Liver (tissue), 7 donors: ENCODE measurements at regions not wholly inside any gene's neighbourhood (a gene's known extent, or its start where the extent isn't known, plus 50 kb on each side); places are given as distances from the start of the nearest gene placed in this dataset.
"Not testable (repeated sequence)": the region's sequence is repeated elsewhere in the genome, so short reads cannot be mapped to it uniquely, and the experiment has no call there.

Experiments
- DNase-seq: peaks from one replicate; pipeline ENCODE4 v3.0.0-alpha.2; 2017; ENCODE audit warnings: low spot score
- H3K27ac ChIP-seq, 2 donors: one replicate each; pipeline ENCODE4 v1.7.0; 2013; ENCODE audit warnings: inconsistent platforms in 2 of 2, low read length in 2 of 2, control low read depth in 1 of 2, low read depth in 1 of 2, mild to moderate bottlenecking in 1 of 2
- H3K27me3 ChIP-seq, 4 donors: one replicate each; pipeline versions ENCODE4 v1.6.1 to v1.7.0; 2013; ENCODE audit warnings: low read length in 3 of 4, inconsistent platforms in 1 of 4, mild to moderate bottlenecking in 1 of 4, moderate library complexity in 1 of 4; ENCODE audit not compliant: control insufficient read depth in 4 of 4, insufficient read depth in 4 of 4
- H3K36me3 ChIP-seq, 4 donors: one replicate each; pipeline versions ENCODE4 v1.6.1 to v1.7.0; 2013; ENCODE audit warnings: low read length in 3 of 4, mild to moderate bottlenecking in 3 of 4, low read depth in 1 of 4, moderate library complexity in 1 of 4; ENCODE audit not compliant: control insufficient read depth in 4 of 4, insufficient read depth in 3 of 4
- H3K4me1 ChIP-seq, 4 donors: one replicate each; pipeline versions ENCODE4 v1.6.1 to v1.7.0; 2013; ENCODE audit warnings: low read length in 3 of 4, mild to moderate bottlenecking in 3 of 4, moderate library complexity in 1 of 4; ENCODE audit not compliant: control insufficient read depth in 4 of 4, insufficient read depth in 4 of 4
- H3K4me3 ChIP-seq, 3 donors: one replicate each; pipeline versions ENCODE4 v1.6.1 to v1.7.0; 2013; ENCODE audit warnings: low read length in 3 of 3, control low read depth in 1 of 3, low read depth in 1 of 3, mild to moderate bottlenecking in 1 of 3
- H3K9ac ChIP-seq, 2 donors: one replicate each; pipeline ENCODE4 v1.7.0; 2013; ENCODE audit warnings: low read length in 2 of 2, mild to moderate bottlenecking in 2 of 2, moderate library complexity in 2 of 2, control low read depth in 1 of 2, low read depth in 1 of 2
- H3K9me3 ChIP-seq, 4 donors: one replicate each; pipeline versions ENCODE4 v1.6.1 to v1.7.0; 2013; ENCODE audit warnings: low read length in 3 of 4; ENCODE audit not compliant: control insufficient read depth in 4 of 4
- FOXA1 ChIP-seq: IDR thresholded peaks from 2 replicates; pipeline ENCODE4 v1.6.1; 2016; ENCODE audit warnings: antibody characterized with exemption
- GABPA ChIP-seq, 2 donors: IDR thresholded peaks in 1 of 2; conservative IDR thresholded peaks in 1 of 2; 2 replicates each; pipeline ENCODE4 v1.6.1; 2016; ENCODE audit warnings: antibody characterized with exemption in 2 of 2, mild to moderate bottlenecking in 1 of 2, moderate library complexity in 1 of 2
- HNF4A ChIP-seq, 2 donors: conservative IDR thresholded peaks; 2 replicates each; pipeline ENCODE4 v1.6.1; 2016; ENCODE audit warnings: antibody characterized with exemption in 2 of 2, mild to moderate bottlenecking in 2 of 2
- JUND ChIP-seq, 2 donors: IDR thresholded peaks; 2 replicates each; pipeline ENCODE4 v1.6.1; 2016; ENCODE audit warnings: antibody characterized with exemption in 2 of 2
- MAX ChIP-seq: IDR thresholded peaks from 2 replicates; pipeline ENCODE4 v1.6.1; 2016; ENCODE audit warnings: antibody characterized with exemption
- NR2F2 ChIP-seq: IDR thresholded peaks from 2 replicates; pipeline ENCODE4 v1.6.1; 2016; ENCODE audit warnings: antibody characterized with exemption
- RAD21 ChIP-seq, 2 donors: IDR thresholded peaks; 2 replicates each; pipeline ENCODE4 v1.6.1; 2016; ENCODE audit warnings: antibody characterized with exemption in 2 of 2, mild to moderate bottlenecking in 2 of 2
- REST ChIP-seq: IDR thresholded peaks from 2 replicates; pipeline ENCODE4 v1.6.1; 2016; ENCODE audit warnings: antibody characterized with exemption, mild to moderate bottlenecking
- RXRA ChIP-seq, 2 donors: IDR thresholded peaks; 2 replicates each; pipeline ENCODE4 v1.6.1; 2017 to 2018; ENCODE audit warnings: antibody characterized with exemption in 2 of 2, mild to moderate bottlenecking in 1 of 2
- ZBTB33 ChIP-seq: IDR thresholded peaks from 2 replicates; pipeline ENCODE4 v1.6.1; 2016; ENCODE audit warnings: antibody characterized with exemption
- WGBS: extraction: QIAGEN DNeasy Blood & Tissue Kit; methylation state at CpG from one replicate; pipeline ENCODE4 v1.1.7; 2013; 5-methylcytosine and 5-hydroxymethylcytosine counted together
- donor health status: healthy.
- donor health status: healthy.
- donor health status: healthy.
- donor health status: healthy.

GRCh38 chr6:11374036-11375010 lies 141.9 kb upstream of the NEDD9 start:
- Histone ChIP-seq H3K27me3 (no peaks in the 10 kb centered on the region), H3K36me3 (no peaks in the 10 kb centered on the region), H3K4me1 (no peaks in the 10 kb centered on the region), H3K9ac (no peak overlapping the region), H3K9me3 (no peaks in the 10 kb centered on the region), H3K4me3 (no peak overlapping the region), H3K27ac (no peak overlapping the region)
- DNase-seq, result no peak
- WGBS, result 77% methylated on average over 4 of the region's 4 CpGs
- no peak for TF ChIP-seq MAX
- peak in 1 of 2 donors; percentile 20 for TF ChIP-seq RXRA (IDR thresholded peaks at IDR 0.05)
- peak in 1 of 2 donors; percentile 22 for TF ChIP-seq RAD21 (IDR thresholded peaks at IDR 0.05)

- H3K27me3 ChIP-seq, result no peaks in the 10 kb centered on the region
- whole genome bisulfite sequencing, result 95% methylated on average over 1 of the region's 1 CpG
- no peaks in the 10 kb centered on the region for H3K9me3 ChIP-seq
- no peak overlapping the region for H3K4me3 ChIP-seq
- no peak overlapping the region for H3K9ac ChIP-seq
- TF ChIP-seq GABPA (IDR thresholded peaks at IDR 0.05 in 1 of 2, conservative IDR thresholded peaks at IDR 0.05 in 1 of 2) (no peak), ZBTB33 (no peak), HNF4A (conservative IDR thresholded peaks at IDR 0.05) (no peak), FOXA1 (no peak), REST (no peak), NR2F2 (no peak), JUND (IDR thresholded peaks at IDR 0.05) (no peak), RAD21 (IDR thresholded peaks at IDR 0.05) (no peak)
- H3K36me3 ChIP-seq, result no peaks in the 10 kb centered on the region
- no peaks in the 10 kb centered on the region for H3K4me1 ChIP-seq
- DNase-seq, result no peak
- no peak overlapping the region for H3K27ac ChIP-seq
Observed at GRCh38 chr6:11373208-11373607, 140.7 kb upstream of the NEDD9 start.

- H3K4me1 ChIP-seq, H3K9ac ChIP-seq, H3K4me3 ChIP-seq, H3K27ac ChIP-seq, H3K27me3 ChIP-seq, DNase-seq, H3K9me3 ChIP-seq, H3K36me3 ChIP-seq: not testable (repeated sequence)
Observed at GRCh38 chr6:11372186-11372790, 139.8 kb upstream of the NEDD9 start.
